Naive thymus-derived CD8-positive, alpha-beta T cell (primary cell): ENCODE measurements at regions not wholly inside any gene's neighbourhood (a gene's known extent, or its start where the extent isn't known, plus 50 kb on each side); places are given as distances from the start of the nearest gene placed in this dataset.

Experiments used
- ATAC-seq, 2 donors: fragments of 150-1000 bp; cut with Tn5 transposase in 1 of 2; sonication (Bioruptor Pico), chemical (Tn5 transposase) in 1 of 2; 1 replicate in 1 of 2; 2 replicates in 1 of 2; pipeline ENCODE4 v1.10.0; 2021; ENCODE audit warnings: mild to moderate bottlenecking in 2 of 2, moderate library complexity in 2 of 2
- POLR2A ChIA-PET: fragments of 350-600 bp; sonication (Branson Sonifier 250); formaldehyde crosslinking; loops from one replicate; lab custom pipeline; 2021; ENCODE audit warnings: antibody characterized with exemption; lab: Charles Lee
- DNase-seq, 10 donors: peaks; one replicate each; pipeline versions ENCODE4 v3.0.0 to v3.0.0-alpha.2; 2020 to 2022
- H3K27ac Mint-ChIP-seq, 10 donors: one replicate each; pipeline ENCODE4 v1.8.0; 2020 to 2022; ENCODE audit warnings: mild to moderate bottlenecking in 10 of 10, mixed read lengths in 10 of 10, moderate library complexity in 4 of 10, inconsistent platforms in 1 of 10
- H3K27me3 Mint-ChIP-seq, 5 donors: one replicate each; pipeline ENCODE4 v1.8.0; 2021 to 2022; ENCODE audit warnings: mixed read lengths in 5 of 5
- H3K36me3 Mint-ChIP-seq, 3 donors: one replicate each; pipeline ENCODE4 v1.8.0; 2020 to 2022; ENCODE audit warnings: mixed read lengths in 3 of 3, mild to moderate bottlenecking in 2 of 3, inconsistent platforms in 1 of 3
- H3K4me1 Mint-ChIP-seq, 4 donors: one replicate each; pipeline ENCODE4 v1.8.0; 2021 to 2022; ENCODE audit warnings: mixed read lengths in 4 of 4
- H3K4me3 Mint-ChIP-seq, 10 donors: one replicate each; pipeline ENCODE4 v1.8.0; 2020 to 2022; ENCODE audit warnings: mild to moderate bottlenecking in 10 of 10, mixed read lengths in 10 of 10, moderate library complexity in 6 of 10, inconsistent platforms in 1 of 10
- H3K9me3 Mint-ChIP-seq, 9 donors: one replicate each; pipeline ENCODE4 v1.8.0; 2020 to 2022; ENCODE audit warnings: mixed read lengths in 9 of 9, mild to moderate bottlenecking in 3 of 9, inconsistent platforms in 1 of 9, moderate library complexity in 1 of 9

DNA sequence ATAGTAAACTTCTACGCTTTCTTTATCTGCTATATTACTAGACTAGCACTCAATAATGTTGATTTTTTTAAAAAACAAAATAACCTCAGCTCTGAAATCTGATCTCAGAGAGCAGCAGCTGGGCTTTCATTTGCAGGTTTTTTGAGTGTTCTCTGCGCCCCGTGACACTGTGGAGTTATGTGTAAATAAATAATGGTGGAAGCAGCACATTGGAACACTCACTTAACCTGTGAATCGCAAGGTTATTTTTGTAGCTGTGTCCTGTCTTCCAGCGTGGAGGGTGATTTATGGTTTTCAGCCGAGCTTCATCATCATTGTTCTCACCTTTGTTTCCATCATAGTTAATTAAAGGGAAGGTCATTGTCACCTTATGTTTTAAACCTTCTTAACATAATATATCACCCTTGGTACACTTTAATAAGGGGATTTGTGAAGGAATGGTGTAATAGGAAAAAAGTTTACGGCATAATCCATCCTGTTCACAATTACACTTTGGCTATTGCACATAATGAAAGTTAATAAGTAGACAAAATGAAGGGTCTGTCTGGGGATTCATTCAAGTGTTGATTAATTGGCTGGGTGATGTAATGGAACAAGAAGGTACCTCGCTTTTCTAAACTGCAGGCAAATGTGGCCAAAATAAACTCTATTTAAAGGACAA, 493.3 kb upstream of the ADAMTS16 start:
- peaks cover 0 to 20% (median 9%) of the 10 kb centered on the region in 9 donors for H3K9me3 Mint-ChIP-seq

DNA sequence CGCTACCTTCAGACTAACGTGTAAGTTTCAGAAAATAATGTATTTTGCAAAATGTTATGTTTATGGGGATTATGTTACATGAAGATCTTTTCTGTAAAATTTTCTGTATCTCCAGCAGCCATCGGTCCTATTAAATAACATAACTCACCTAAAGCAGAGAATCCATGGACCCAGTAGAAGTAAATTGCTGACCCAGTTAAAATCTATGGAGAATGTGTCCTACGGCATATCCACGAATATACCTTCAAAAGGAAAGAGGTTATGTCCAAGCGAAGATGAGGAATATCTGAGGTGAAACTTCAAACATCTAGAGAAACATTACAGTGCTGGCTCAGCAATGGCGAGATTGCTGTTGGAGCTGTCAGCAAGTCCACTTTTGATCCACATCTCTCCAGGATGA, 492.2 kb upstream of the ADAMTS16 start:
- ATAC-seq (no peak), DNase-seq (no peak)
- H3K36me3 Mint-ChIP-seq: no peaks in the 10 kb centered on the region
- H3K4me1 Mint-ChIP-seq: no peaks in the 10 kb centered on the region
- no peak overlapping the region for H3K4me3 Mint-ChIP-seq
- POLR2A ChIA-PET: no interaction called here
- peaks cover 0 to 24% (median 11%) of the 10 kb centered on the region in 9 donors for H3K9me3 Mint-ChIP-seq
- H3K27ac Mint-ChIP-seq: no peak overlapping the region
- H3K27me3 Mint-ChIP-seq: no peaks in the 10 kb centered on the region

More for the DNA sequence above, 493.3 kb upstream of the ADAMTS16 start:
- DNase-seq: no peak
- Mint-ChIP-seq H3K36me3 (no peaks in the 10 kb centered on the region), H3K4me1 (no peaks in the 10 kb centered on the region), H3K27ac (no peak overlapping the region), H3K4me3 (no peak overlapping the region), H3K27me3 (no peaks in the 10 kb centered on the region)
- POLR2A ChIA-PET: no interaction called here
- no peak for ATAC-seq

DNA sequence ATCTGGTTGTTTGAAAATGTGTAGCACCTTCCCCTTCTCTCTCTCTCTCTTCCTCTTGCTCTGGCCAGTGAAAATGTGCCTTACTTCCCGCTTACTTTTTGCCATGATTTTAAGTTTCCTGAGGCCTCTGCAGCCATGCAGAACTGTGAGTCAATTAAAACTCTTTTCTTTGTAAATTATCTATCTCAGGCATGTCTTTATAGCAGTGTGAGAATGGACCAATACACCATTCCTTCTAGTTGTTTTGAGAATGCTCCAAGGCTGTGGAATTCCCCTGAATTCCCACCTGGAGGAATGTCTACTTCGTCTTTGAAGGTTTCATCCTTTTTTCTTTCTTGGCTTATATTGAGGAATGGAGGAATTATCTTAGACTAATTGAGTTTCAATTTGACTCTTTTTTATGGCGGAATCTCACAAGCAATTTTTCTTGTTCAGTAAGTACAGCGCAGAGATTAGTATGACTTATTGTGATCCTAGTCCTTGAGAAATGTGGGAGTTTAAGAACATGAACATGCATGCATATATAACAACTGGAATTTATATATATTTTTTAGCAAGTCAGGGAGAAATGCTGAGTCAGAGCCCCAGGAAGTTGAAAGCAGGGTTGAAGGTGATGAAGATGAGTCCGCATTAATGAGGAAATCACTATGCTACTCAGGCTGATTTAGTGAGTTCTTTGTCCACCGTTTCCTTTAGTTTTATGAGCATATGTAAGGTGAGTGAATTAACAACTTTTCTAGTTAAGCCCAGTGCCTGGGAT, 488.1 kb upstream of the ADAMTS16 start:
- no peaks in the 10 kb centered on the region for H3K4me1 Mint-ChIP-seq
- H3K36me3 Mint-ChIP-seq: no peaks in the 10 kb centered on the region
- H3K4me3 Mint-ChIP-seq: no peak overlapping the region
- no peaks in the 10 kb centered on the region for H3K27me3 Mint-ChIP-seq
- H3K9me3 Mint-ChIP-seq: peaks cover 0 to 21% (median 3%) of the 10 kb centered on the region in 9 donors
- H3K27ac Mint-ChIP-seq: no peak overlapping the region
- ATAC-seq (no peak), DNase-seq (no peak)
- POLR2A ChIA-PET: no interaction called here

DNA sequence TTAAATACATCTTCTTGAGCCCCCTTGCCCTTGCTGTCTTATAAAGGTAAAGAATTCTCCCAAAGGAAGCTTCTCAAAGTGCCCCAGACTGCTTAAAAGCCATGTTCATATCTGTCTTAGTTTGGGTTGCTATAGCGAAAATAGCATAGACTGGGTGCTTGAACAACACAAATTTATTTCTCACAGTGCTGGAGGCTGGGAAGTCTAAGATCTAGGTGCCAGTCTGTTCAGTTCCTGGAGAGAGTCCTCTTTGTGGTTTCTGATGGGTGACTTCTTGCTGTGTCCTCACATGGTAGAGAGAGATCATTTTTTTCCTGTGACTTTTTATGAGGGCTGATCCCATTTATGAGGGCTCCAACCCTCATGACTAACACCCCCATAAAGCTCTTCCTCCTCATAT, 486.7 kb upstream of the ADAMTS16 start:
- no peak overlapping the region for H3K27ac Mint-ChIP-seq
- ATAC-seq: no peak
- H3K9me3 Mint-ChIP-seq: peaks cover 0 to 28% (median 7%) of the 10 kb centered on the region in 9 donors
- DNase-seq: no peak
- peaks cover 0 to under 1% (median 0%) of the 10 kb centered on the region in 4 donors for H3K4me1 Mint-ChIP-seq
- H3K27me3 Mint-ChIP-seq: peaks cover 0 to 2% (median 0%) of the 10 kb centered on the region in 5 donors
- no peaks in the 10 kb centered on the region for H3K36me3 Mint-ChIP-seq
- POLR2A ChIA-PET: no interaction called here
- H3K4me3 Mint-ChIP-seq: no peak overlapping the region

DNA sequence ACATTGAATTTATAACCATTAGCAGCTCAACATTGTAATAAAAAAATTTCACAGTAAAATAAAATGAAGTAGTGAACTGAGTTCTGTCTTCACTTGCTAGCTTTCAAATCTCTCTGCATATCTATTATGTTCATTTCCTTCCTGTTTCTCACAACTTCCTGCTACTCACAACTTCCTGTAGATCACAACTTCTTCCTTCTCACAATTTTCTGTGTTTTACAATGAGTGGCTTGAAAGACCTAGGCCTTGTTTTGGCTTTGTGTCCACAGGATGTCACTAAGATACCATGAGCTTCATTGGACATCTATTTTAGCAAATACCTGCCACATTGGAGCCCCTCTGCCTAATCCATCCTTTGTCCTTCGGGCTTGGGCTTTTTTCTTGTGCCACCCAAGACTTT, 480.3 kb upstream of the ADAMTS16 start:
- Mint-ChIP-seq H3K27ac (no peak overlapping the region), H3K4me1 (peaks cover 0 to 2% (median 0%) of the 10 kb centered on the region in 4 donors), H3K27me3 (peaks cover 0 to 4% (median 0%) of the 10 kb centered on the region in 5 donors), H3K4me3 (no peak overlapping the region), H3K9me3 (peaks cover 3 to 33% (median 9%) of the 10 kb centered on the region in 9 donors), H3K36me3 (no peaks in the 10 kb centered on the region)
- DNase-seq: no peak
- POLR2A ChIA-PET: no interaction called here
- no peak for ATAC-seq

DNA sequence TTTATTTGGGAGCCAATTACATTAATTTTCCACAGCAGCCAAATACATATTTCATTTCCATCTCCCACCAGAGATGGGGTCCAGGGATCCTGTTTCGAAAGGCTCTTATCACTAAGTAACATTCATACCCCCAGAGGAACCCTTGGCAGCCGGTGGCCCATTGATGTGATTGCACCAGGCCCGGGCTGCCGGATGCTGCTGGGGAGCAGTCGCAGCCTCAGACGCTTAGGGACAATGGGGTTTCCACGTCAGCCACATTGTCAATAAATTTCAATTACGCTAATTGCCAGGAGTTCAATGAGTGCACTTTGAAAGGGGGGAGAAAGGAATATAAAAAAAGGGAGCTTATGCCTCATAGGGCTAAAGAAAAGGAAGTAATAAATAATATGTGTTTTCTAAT, 478.8 kb upstream of the ADAMTS16 start:
- Mint-ChIP-seq H3K36me3 (no peaks in the 10 kb centered on the region), H3K27ac (no peak overlapping the region), H3K27me3 (peaks cover 0 to 4% (median 0%) of the 10 kb centered on the region in 5 donors), H3K9me3 (peaks cover 3 to 33% (median 9%) of the 10 kb centered on the region in 9 donors), H3K4me3 (no peak overlapping the region), H3K4me1 (peaks cover 0 to 2% (median 0%) of the 10 kb centered on the region in 4 donors)
- POLR2A ChIA-PET: no interaction called here
- ATAC-seq: no peak
- DNase-seq: no peak

DNA sequence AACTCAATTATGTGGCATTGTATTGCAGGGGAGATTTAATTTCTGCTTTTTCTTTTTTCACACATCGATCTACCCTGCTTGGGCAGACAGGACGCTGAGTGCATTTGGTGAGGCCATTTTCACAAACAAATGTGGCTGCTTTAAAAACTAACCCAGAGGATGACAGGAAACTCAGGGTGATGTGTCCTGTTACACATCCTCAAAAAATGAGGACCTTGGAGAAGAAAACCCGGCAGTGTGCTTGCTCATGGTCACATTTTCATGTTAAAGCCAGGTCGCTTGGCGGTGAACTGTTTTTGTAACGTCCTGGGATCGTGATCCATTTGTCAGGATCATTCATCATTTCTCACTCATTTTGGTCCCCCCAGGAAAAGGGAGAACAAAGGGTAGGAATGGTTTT, 478.3 kb upstream of the ADAMTS16 start:
- Mint-ChIP-seq H3K4me3 (no peak overlapping the region), H3K9me3 (peaks cover 3 to 33% (median 8%) of the 10 kb centered on the region in 9 donors), H3K27ac (no peak overlapping the region), H3K27me3 (peaks cover 0 to 4% (median 0%) of the 10 kb centered on the region in 5 donors), H3K36me3 (no peaks in the 10 kb centered on the region), H3K4me1 (peaks cover 0 to 2% (median 0%) of the 10 kb centered on the region in 4 donors)
- ATAC-seq (no peak), DNase-seq (no peak)
- POLR2A ChIA-PET: no interaction called here

DNA sequence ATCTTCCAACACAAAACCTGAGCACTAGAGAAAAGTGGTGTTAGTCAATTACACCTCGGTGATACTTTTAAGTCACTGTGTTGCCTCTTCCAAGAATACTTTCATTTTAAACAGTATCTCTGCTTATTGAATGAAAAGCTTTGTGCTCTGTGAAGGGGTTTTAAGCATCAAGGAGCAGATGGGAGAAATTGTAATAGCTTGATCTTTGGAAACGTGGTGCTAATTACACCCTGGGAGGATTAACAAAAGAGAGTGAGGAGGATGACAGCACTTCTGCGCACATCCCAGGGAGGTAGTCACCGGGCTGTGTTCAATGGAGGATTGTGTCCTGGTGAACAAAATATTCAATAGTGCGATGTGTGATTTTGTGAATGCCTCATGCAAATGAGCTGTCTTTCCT, 477.4 kb upstream of the ADAMTS16 start:
- POLR2A ChIA-PET: no interaction called here
- peaks cover 0 to 4% (median 0%) of the 10 kb centered on the region in 5 donors for H3K27me3 Mint-ChIP-seq
- peaks cover 3 to 40% (median 9%) of the 10 kb centered on the region in 9 donors for H3K9me3 Mint-ChIP-seq
- DNase-seq (no peak), ATAC-seq (no peak)
- no peaks in the 10 kb centered on the region for H3K36me3 Mint-ChIP-seq
- H3K4me3 Mint-ChIP-seq: no peak overlapping the region
- no peak overlapping the region for H3K27ac Mint-ChIP-seq
- peaks cover 0 to 2% (median 0%) of the 10 kb centered on the region in 4 donors for H3K4me1 Mint-ChIP-seq

DNA sequence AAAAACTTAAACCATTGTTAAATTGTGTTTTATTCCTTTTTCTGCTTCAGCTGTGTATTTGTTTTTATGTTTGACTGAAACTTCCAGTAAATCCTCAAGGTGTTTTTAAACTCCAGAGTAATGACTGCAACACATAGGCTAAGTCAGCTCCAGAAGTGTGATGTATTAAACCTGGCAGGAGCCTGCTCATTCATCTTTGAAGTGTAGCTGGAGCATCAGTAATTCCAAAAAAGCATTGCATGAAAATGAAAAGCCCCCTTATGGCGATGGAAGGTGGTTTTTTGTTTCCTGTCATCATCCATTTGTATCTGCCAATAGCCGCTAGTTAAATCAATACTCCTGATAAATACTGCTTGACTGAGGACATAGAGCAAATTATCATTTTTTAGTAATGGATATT, 474.2 kb upstream of the ADAMTS16 start:
- DNase-seq: no peak
- ATAC-seq: no peak
- Mint-ChIP-seq H3K27me3 (no peaks in the 10 kb centered on the region), H3K36me3 (no peaks in the 10 kb centered on the region), H3K4me1 (no peaks in the 10 kb centered on the region), H3K27ac (no peak overlapping the region), H3K9me3 (peaks cover 0 to 47% (median 7%) of the 10 kb centered on the region in 9 donors), H3K4me3 (no peak overlapping the region)
- POLR2A ChIA-PET: no interaction called here

DNA sequence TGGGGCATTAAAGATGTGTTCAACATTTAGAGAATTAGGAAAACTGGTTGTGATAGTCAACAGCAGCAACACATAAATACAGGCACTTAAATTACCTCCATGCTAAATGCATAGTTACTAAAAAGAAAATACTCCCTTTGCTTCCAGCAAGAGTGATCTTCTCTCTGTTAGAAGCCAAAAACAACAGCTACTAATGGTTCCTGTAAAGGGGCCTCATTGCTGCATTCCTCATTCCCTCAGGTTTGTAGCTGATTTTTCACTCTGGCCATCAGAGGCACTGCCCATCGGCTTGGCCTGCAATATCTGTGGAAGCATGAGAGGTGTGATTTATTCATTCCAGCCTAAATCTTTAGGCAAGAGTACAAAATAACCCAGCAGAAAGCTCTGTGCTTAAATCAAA, 466.0 kb upstream of the ADAMTS16 start:
- H3K36me3 Mint-ChIP-seq: no peaks in the 10 kb centered on the region
- no peak for ATAC-seq
- peaks cover 0 to 18% (median 6%) of the 10 kb centered on the region in 9 donors for H3K9me3 Mint-ChIP-seq
- peaks cover 0 to 2% (median 0%) of the 10 kb centered on the region in 5 donors for H3K27me3 Mint-ChIP-seq
- H3K4me3 Mint-ChIP-seq: no peak overlapping the region
- H3K4me1 Mint-ChIP-seq: no peaks in the 10 kb centered on the region
- no peak overlapping the region for H3K27ac Mint-ChIP-seq
- DNase-seq: no peak
- POLR2A ChIA-PET: no interaction called here

DNA sequence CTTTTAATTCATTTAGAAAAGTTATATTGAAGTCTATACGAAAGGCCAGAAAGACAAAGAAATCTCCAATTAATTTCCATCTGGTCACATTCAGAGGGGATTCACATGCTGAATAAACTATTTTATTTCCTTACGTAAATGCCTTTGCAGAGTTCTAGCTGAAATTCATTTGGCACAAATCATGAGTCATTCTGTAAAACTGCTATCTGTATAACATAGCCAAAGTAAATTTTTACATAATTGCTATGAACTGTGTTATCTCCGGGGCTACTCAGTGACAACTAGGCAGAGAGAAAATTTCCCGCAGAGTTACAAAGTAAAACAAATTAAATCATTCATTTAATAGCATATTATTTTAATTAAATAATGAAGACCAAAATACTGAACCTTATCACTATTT, 463.2 kb upstream of the ADAMTS16 start:
- Mint-ChIP-seq H3K27ac (no peak overlapping the region), H3K4me3 (no peak overlapping the region), H3K4me1 (no peaks in the 10 kb centered on the region), H3K36me3 (peaks cover 0 to 4% (median 0%) of the 10 kb centered on the region in 3 donors), H3K9me3 (peaks cover 0 to 31% (median 10%) of the 10 kb centered on the region in 9 donors), H3K27me3 (peaks cover 0 to 2% (median 0%) of the 10 kb centered on the region in 5 donors)
- POLR2A ChIA-PET: no interaction called here
- ATAC-seq: no peak
- DNase-seq: no peak

DNA sequence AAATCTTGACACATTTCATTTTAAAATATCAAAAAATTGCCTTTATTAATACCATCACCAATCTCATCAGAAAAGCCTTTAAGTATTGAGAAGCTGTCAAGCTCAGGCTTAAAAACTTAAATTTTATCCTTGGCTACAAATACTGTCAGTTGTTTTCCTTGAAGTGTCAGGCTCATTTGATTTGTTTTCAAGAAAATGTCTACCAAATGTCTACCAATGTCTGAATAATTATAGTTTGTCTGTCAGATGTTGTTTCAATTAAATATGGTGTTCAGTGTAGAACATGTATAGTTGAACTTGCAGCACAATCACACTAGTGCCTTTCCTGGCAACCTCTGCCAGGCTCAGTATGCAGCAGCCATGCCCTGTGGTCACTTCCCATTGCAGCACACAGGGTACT, 455.2 kb upstream of the ADAMTS16 start:
- Mint-ChIP-seq H3K4me3 (no peak overlapping the region), H3K4me1 (no peaks in the 10 kb centered on the region), H3K27me3 (no peaks in the 10 kb centered on the region), H3K27ac (peak overlapping the region in 1 of 10 donors; percentile 46), H3K36me3 (peaks cover 0 to 9% (median 0%) of the 10 kb centered on the region in 3 donors), H3K9me3 (peaks cover 5 to 25% (median 12%) of the 10 kb centered on the region in 9 donors)
- POLR2A ChIA-PET: no interaction called here
- no peak for DNase-seq
- ATAC-seq: no peak

DNA sequence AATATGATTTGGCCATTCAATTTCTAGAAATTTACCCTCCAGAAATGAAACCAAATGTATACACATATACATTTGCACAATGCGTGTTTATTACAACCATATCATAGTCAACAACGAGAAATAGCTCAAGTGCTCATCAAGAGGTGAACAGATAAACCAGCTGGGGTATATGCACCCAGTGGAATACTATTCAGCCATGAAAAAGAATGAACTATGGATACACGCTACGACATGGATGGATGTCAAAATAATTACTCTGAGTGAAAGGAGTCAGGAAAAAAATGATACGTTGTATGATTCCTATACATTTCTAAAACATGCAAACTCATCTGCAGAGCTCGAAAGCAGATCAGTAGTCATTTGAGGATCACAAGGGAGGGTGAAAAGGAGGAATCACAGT, 441.5 kb upstream of the ADAMTS16 start:
- Mint-ChIP-seq H3K27me3 (no peaks in the 10 kb centered on the region), H3K4me1 (no peaks in the 10 kb centered on the region), H3K4me3 (no peak overlapping the region), H3K9me3 (peaks cover 0 to 20% (median 6%) of the 10 kb centered on the region in 9 donors), H3K27ac (no peak overlapping the region), H3K36me3 (no peaks in the 10 kb centered on the region)
- DNase-seq (no peak), ATAC-seq (no peak)
- POLR2A ChIA-PET: no interaction called here
